SKM-1 treated with dmso at 0.1 percent for 144 hours (cell line): ENCODE measurements at regions not wholly inside any gene's neighbourhood (a gene's known extent, or its start where the extent isn't known, plus 50 kb on each side); places are given as distances from the start of the nearest gene placed in this dataset.
"Not testable (repeated sequence)": the region's sequence is repeated elsewhere in the genome, so short reads cannot be mapped to it uniquely, and the experiment has no call there.

Source experiments
- DNase-seq: peaks from one replicate; lab custom pipeline; 2025; ENCODE audit not compliant: unreplicated experiment; lab: John Stamatoyannopoulos, UW

GRCh38 chr1:118575060-118575459 lies 390.0 kb upstream of the SPAG17 start:
- no peak for DNase-seq

GRCh38 chr1:118564961-118565703 lies 380.1 kb upstream of the SPAG17 start:
- DNase-seq, result no peak

- DNase-seq, result peak; percentile 84
Measured at GRCh38 chr1:118563981-118564951, 379.2 kb upstream of the SPAG17 start.

- no peak for DNase-seq
Measured at GRCh38 chr1:118558933-118559332, 373.9 kb upstream of the SPAG17 start.

- DNase-seq, result no peak
Measured at GRCh38 chr1:118556936-118557335, 371.9 kb upstream of the SPAG17 start.

GRCh38 chr1:118555638-118556037 lies 370.6 kb upstream of the SPAG17 start:
- no peak for DNase-seq

- no peak for DNase-seq
Measured at GRCh38 chr1:118535901-118536300, 350.9 kb upstream of the SPAG17 start.

- DNase-seq, result not testable (repeated sequence)
Measured at GRCh38 chr1:118511922-118512321, 326.9 kb upstream of the SPAG17 start.

GRCh38 chr1:118504867-118505266 lies 319.8 kb upstream of the SPAG17 start:
- no peak for DNase-seq

GRCh38 chr1:118504221-118504644 lies 319.2 kb upstream of the SPAG17 start:
- no peak for DNase-seq

- no peak for DNase-seq
Measured at GRCh38 chr1:118503752-118504151, 318.7 kb upstream of the SPAG17 start.

- no peak for DNase-seq
Measured at GRCh38 chr1:118494998-118495397, 310.0 kb upstream of the SPAG17 start.

GRCh38 chr1:118488787-118489186 lies 303.8 kb upstream of the SPAG17 start:
- no peak for DNase-seq

GRCh38 chr1:118487932-118488331 lies 302.9 kb upstream of the SPAG17 start:
- no peak for DNase-seq

GRCh38 chr1:118487091-118487490 lies 302.1 kb upstream of the SPAG17 start:
- no peak for DNase-seq

- DNase-seq, result no peak
Measured at GRCh38 chr1:118486199-118486598, 301.2 kb upstream of the SPAG17 start.

- DNase-seq, result no peak
Measured at GRCh38 chr1:118485757-118486156, 300.7 kb upstream of the SPAG17 start.

GRCh38 chr1:118484893-118485292 lies 299.9 kb upstream of the SPAG17 start:
- no peak for DNase-seq

- DNase-seq, result no peak
Measured at GRCh38 chr1:118483245-118484006, 298.4 kb upstream of the SPAG17 start.

GRCh38 chr1:118481126-118481525 lies 296.1 kb upstream of the SPAG17 start:
- DNase-seq, result no peak

GRCh38 chr1:118479351-118479750 lies 294.3 kb upstream of the SPAG17 start:
- DNase-seq, result no peak
